ENCODE measurements at regions not wholly inside any gene's neighbourhood (a gene's known extent, or its start where the extent isn't known, plus 50 kb on each side); places are given as distances from the start of the nearest gene placed in this dataset.
"Not testable (repeated sequence)": the region's sequence is repeated elsewhere in the genome, so short reads cannot be mapped to it uniquely, and the experiment has no call there.

- CTCF ChIA-PET, result interaction anchor here (1.0 to 1.4 kb wide), 2 partner anchors 48 to 222 kb away, joined by 3 read pairs; no protein-coding TSS in a partner anchor
- no peak for DNase-seq
These were observed 204.4 kb upstream of the RASGRP1 start for GRCh38 chr15:38768970-38769369.

GRCh38 chr15:38769492-38769891 lies 204.9 kb upstream of the RASGRP1 start:
- Histone ChIP-seq H3K4me2 (no peak overlapping the region), H3K27ac (ENCODE audit: low read depth in 2 of 2, low read length in 1 of 2) (no peak overlapping the region)
- CTCF ChIA-PET, result interaction anchor here (1.0 to 1.4 kb wide), 2 partner anchors 48 to 222 kb away, joined by 3 read pairs; no protein-coding TSS in a partner anchor

More at GRCh38 chr15:38768970-38769369, 204.4 kb upstream of the RASGRP1 start:
- no peaks in the 10 kb centered on the region for H3K9me2 ChIP-seq
- no peak overlapping the region for H3K4me2 ChIP-seq
- H3K9ac ChIP-seq, result no peak overlapping the region
- H2AFZ ChIP-seq (ENCODE audit: low read depth), result no peak overlapping the region
- POLR2A ChIA-PET, result no interaction called here
- no peaks in the 10 kb centered on the region for H3K79me2 ChIP-seq (ENCODE audit: insufficient read depth)
- TF ChIP-seq SMC3 (IDR thresholded peaks at IDR 0.05; ENCODE audit: low read depth, low read length) (0 out of 2 replicates have a peak, but pooled peaks have one; percentile 7), PBX3 (IDR thresholded peaks at IDR 0.05) (no peak), CTCF (IDR thresholded peaks at IDR 0.05) (peak; percentile 41), YY1 (IDR thresholded peaks at IDR 0.05; ENCODE audit: low read depth) (no peak), TCF12 (IDR thresholded peaks at IDR 0.05) (no peak), RAD21 (IDR thresholded peaks at IDR 0.05; ENCODE audit: low read length) (peak; percentile 35), MEF2A (IDR thresholded peaks at IDR 0.05; ENCODE audit: borderline replicate concordance, low read depth) (no peak)
- H3K36me3 ChIP-seq (replicated peaks in 1 of 2; ENCODE audit: control insufficient read depth in 1 of 2, insufficient read depth in 2 of 2, low read length in 1 of 2), result no peaks in the 10 kb centered on the region
- H4K20me1 ChIP-seq (ENCODE audit: insufficient read depth), result no peaks in the 10 kb centered on the region
- no peaks in the 10 kb centered on the region for H3K27me3 ChIP-seq (ENCODE audit: insufficient read depth)
- H3K4me3 ChIP-seq (ENCODE audit: low read depth in 2 of 2, low read length in 1 of 2), result no peak overlapping the region
- no peak overlapping the region for H3K27ac ChIP-seq (ENCODE audit: low read depth in 2 of 2, low read length in 1 of 2)
- no peaks in the 10 kb centered on the region for H3K9me3 ChIP-seq
- H3K4me1 ChIP-seq (ENCODE audit: control insufficient read depth in 1 of 2, insufficient read depth in 2 of 2, low read depth in 1 of 2, low read length in 1 of 2), result no peaks in the 10 kb centered on the region
- H3F3A ChIP-seq (replicated peaks; ENCODE audit: insufficient read depth), result no peaks in the 10 kb centered on the region
- WGBS (ENCODE audit: low lambda C conversion rate), result 83% methylated on average over 6 of the region's 6 CpGs

GRCh38 chr15:38774076-38774475 lies 209.5 kb upstream of the RASGRP1 start:
- WGBS (ENCODE audit: low lambda C conversion rate), result 60% methylated on average over 2 of the region's 2 CpGs
- POLR2A ChIA-PET; H3K9me3 ChIP-seq; H3K36me3 ChIP-seq (replicated peaks in 1 of 2; ENCODE audit: control insufficient read depth in 1 of 2, insufficient read depth in 2 of 2, low read length in 1 of 2); H3K27me3 ChIP-seq (ENCODE audit: insufficient read depth); H3K27ac ChIP-seq (ENCODE audit: low read depth in 2 of 2, low read length in 1 of 2); H3K4me3 ChIP-seq (ENCODE audit: low read depth in 2 of 2, low read length in 1 of 2); H3F3A ChIP-seq (replicated peaks; ENCODE audit: insufficient read depth); H3K9ac ChIP-seq; H3K79me2 ChIP-seq (ENCODE audit: insufficient read depth); H2AFZ ChIP-seq (ENCODE audit: low read depth); DNase-seq; H4K20me1 ChIP-seq (ENCODE audit: insufficient read depth); H3K4me1 ChIP-seq (ENCODE audit: control insufficient read depth in 1 of 2, insufficient read depth in 2 of 2, low read depth in 1 of 2, low read length in 1 of 2); H3K9me2 ChIP-seq; H3K4me2 ChIP-seq: not testable (repeated sequence)
- CTCF ChIA-PET, result interaction anchor here (0.7 kb wide), 1 partner anchor 1009 kb away, joined by 3 read pairs; no protein-coding TSS in a partner anchor

More at GRCh38 chr15:38769492-38769891, 204.9 kb upstream of the RASGRP1 start:
- no peaks in the 10 kb centered on the region for H3K4me1 ChIP-seq (ENCODE audit: control insufficient read depth in 1 of 2, insufficient read depth in 2 of 2, low read depth in 1 of 2, low read length in 1 of 2)
- H3K9me3 ChIP-seq, result no peaks in the 10 kb centered on the region
- H3K27me3 ChIP-seq (ENCODE audit: insufficient read depth), result no peaks in the 10 kb centered on the region
- TF ChIP-seq YY1 (IDR thresholded peaks at IDR 0.05; ENCODE audit: low read depth) (no peak), PBX3 (IDR thresholded peaks at IDR 0.05) (no peak), RAD21 (IDR thresholded peaks at IDR 0.05; ENCODE audit: low read length) (no peak), CTCF (IDR thresholded peaks at IDR 0.05) (no peak), TAF1 (IDR thresholded peaks at IDR 0.05; ENCODE audit: borderline replicate concordance, low read depth, low read length) (no peak), JUND (IDR thresholded peaks at IDR 0.05) (no peak), EP300 (IDR thresholded peaks at IDR 0.05; ENCODE audit: borderline replicate concordance in 1 of 2, low read depth in 1 of 2, low read length in 1 of 2) (no peak)
- no peaks in the 10 kb centered on the region for H3K36me3 ChIP-seq (replicated peaks in 1 of 2; ENCODE audit: control insufficient read depth in 1 of 2, insufficient read depth in 2 of 2, low read length in 1 of 2)
- no peak overlapping the region for H2AFZ ChIP-seq (ENCODE audit: low read depth)
- POLR2A ChIA-PET, result no interaction called here
- no peak for DNase-seq
- H3F3A ChIP-seq (replicated peaks; ENCODE audit: insufficient read depth), result no peaks in the 10 kb centered on the region
- H4K20me1 ChIP-seq (ENCODE audit: insufficient read depth), result no peaks in the 10 kb centered on the region
- H3K9me2 ChIP-seq, result no peaks in the 10 kb centered on the region
- WGBS (ENCODE audit: low lambda C conversion rate), result 53% methylated on average over 2 of the region's 2 CpGs
- no peaks in the 10 kb centered on the region for H3K79me2 ChIP-seq (ENCODE audit: insufficient read depth)
- no peak overlapping the region for H3K4me3 ChIP-seq (ENCODE audit: low read depth in 2 of 2, low read length in 1 of 2)
- no peak overlapping the region for H3K9ac ChIP-seq

All from SK-N-SH (cell line).